ENCODE measurements at regions not wholly inside any gene's neighbourhood (a gene's known extent, or its start where the extent isn't known, plus 50 kb on each side); places are given as distances from the start of the nearest gene placed in this dataset.
"Not testable (repeated sequence)": the region's sequence is repeated elsewhere in the genome, so short reads cannot be mapped to it uniquely, and the experiment has no call there.

DNA sequence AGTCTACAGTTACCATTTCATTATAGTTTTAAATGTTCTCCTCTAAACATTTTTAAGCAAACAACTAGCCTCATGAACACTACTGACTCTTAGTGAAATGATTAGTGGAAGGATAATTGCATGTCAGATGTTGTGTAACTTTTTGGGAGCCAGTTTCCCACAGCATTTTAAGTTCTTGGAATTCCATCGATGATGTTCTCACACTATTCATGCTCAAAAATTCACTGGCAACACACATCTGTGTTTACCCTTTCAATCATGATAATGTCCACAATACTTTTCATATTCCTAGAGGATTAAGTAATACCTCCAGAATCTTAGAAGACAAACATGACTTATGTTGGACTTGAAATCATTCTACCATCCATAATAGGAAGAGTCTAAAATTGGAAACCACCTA lies 678.1 kb upstream of the ID4 start:
- DNase-seq: no peak

DNA sequence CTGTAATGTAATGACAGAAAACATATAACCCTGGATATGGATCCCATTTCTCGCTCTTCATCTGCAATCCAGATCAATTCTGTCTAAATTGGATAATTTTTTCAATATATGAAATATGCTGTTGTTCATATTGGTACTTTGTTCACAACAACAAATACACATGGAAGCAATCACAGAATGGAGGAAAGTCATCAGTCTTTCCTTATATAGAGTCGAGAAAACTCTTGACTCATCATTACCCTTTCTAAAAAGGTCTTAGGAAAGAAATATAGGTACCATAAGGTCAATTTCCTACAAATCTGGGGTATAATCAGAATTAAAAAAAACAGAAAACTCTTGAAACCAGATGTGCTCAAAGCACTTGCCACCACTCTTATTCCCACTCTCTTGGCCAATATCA lies 677.6 kb upstream of the ID4 start:
- no peak for DNase-seq

DNA sequence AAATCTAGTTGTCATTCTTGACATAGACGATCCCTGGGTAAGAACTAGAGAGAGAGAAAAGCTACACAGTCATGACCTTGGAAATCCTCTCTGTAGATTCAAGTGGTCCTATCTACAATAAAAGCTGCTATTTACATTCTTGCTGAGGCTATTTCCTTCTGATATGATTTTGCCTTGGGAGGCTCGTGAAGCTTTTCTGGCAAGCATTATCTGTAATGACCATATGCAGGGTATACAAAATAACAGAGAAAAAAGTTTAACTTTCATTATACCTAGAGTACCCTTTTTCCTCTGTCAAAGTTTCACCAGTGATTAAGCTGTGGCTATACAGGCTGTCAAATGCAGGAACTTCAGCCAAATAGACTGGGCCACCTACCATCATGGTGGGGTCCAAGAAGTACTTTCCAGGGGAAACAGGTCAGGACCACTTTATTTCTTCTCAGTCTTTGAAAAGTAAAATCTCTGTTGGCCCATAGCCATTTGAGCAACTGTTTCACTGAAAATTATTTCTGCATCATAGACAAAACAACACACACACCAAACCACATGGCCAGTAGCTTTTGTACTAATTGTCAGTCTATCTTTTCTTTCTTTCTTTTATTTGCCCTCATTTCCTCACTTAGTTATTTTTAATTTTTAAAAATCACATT lies 677.0 kb upstream of the ID4 start:
- DNase-seq: no peak

DNA sequence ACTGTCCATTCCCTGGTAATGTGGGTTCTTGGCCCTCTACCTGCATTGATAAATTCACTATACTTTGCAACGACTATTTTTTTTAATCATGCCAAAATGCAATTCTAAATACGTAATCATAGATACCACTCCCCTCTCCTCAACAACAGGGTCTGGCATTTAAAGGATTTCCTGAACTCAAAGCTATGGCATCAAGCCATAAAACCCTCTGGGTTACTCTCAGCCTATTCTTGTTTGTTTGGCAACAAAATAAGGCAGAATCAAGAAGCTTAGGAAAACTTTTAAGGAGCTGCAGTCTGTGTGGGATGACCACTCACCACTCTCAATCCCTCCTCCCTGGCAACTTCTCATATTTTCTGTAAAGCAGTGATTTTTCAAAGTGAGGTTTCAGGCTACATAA lies 669.9 kb upstream of the ID4 start:
- DNase-seq: no peak

DNA sequence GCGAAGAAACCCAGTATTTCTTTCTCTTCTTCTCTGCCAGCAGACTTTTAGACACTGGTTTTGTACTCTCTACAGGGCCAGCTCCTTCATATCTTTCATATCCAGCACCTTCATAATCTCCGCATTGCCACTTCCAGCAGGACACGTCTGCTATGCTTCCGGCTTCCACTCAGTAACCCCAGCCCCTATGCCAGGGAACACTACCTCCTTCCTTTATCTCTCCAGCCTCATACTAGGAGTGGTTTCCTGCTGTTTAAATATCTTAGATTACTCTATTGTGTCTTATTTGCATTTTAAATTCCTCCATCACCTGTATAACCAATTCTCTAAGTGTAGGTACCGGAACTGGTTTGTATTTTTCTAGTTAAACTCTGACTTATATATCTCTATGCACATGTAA lies 667.8 kb upstream of the ID4 start:
- no peak for DNase-seq

DNA sequence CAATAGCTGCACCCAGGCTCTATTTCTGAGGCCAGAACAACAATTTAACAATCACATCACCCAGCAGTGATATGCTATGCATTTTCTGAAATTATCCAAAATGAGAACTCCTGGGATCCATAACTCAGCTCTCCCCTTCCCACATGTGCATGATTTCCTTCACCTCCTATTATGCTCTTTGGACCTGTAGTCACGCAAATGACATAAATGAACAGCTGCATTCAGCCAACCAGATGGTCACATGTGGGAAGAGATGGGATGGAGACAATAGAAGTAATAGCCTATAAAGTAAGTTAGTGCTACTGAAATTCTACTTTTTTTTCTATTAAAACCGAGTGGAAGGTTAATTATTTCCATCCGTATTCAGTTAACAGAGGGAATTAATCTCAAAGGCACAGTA lies 662.1 kb upstream of the ID4 start:
- no peak for DNase-seq

DNA sequence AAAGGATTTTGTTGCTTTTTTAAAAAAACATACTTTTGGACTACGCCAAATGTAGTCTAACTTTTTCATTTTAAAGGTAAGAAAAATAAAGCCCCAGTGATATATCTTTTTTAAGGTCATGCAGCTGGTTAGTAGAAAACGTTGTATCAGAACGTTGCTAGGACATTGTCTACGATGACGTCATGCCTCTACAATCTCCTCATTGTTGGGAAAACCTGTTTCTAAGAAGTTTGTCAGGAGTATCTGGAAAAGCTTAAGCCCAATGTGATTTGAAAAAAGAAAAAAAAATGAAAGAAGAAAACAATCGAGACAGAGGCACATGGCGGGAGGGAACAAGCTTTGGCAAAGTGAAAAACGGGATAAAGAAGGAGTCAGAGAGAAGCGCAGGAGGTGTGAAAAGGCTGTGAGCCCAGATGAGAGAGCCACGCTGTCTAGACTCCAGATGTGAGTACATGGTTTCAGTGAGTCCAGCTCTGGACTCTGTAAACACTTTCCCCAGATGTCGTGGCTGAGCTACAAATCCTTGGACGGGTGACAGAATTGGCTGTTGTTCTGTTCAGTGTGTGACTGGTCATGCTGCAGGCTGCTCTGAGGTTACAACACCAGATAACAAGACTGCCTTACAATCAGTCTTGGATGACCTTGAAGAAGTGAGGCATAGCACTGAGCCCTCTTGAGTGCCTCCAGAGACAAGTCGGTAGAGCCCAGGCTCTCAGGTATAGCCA lies 656.7 kb upstream of the ID4 start:
- no peak for DNase-seq

DNA sequence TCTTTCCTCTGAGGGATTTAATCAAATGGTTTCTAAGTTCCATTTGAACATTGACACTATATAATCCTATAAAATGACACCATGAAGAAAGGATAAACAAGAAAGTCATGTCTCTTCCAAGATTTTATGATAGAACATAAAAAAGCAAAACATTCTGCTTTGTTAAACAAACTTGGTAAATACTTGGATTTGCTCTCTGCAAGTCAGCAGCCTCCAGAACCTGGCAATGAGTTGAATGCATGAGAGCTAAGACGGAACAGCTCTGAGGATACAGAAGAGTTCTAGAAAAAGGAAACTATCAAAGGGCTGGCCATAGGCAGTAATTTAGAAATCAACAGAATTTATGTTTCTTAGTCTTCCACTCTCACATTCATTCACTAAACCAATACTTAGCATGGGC lies 656.0 kb upstream of the ID4 start:
- no peak for DNase-seq

DNA sequence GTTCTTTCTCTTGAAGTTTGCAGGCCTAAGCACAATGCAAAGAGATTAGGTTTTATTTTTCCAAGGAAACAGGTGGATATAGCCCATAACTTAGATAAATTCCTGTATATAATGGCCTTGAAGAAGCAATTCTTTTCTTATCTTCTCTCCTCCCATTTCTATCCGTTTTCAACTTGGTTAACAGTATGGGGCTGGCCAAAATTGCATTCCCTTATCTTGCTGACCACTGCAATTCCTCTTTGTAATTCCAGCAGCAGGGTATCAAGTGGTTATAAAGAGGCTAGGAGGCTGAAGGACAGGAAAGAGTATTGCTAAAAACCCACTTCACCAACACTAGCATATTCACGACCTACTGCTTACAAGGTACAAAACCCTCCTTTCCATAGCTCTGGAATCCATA lies 643.5 kb upstream of the ID4 start:
- DNase-seq: no peak

DNA sequence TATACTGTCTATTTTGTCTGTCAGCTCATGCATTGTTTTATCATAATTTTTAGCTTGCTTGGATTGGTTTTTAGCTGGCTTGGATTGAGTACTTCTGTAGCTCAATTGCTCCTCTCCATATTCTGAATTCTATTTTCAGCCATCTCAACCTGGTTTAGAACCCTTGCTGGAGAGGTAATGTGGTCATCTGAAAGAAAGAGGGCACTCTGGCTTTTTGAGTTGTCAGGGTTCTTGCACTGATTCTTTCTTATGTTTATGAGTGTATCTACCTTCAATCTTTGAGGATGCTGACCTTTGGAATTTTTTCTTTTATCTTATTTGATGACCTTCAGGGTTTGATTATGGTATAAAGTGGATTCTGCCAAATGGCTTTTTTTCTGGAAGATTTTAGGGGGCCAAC lies 632.7 kb upstream of the ID4 start:
- DNase-seq: no peak

DNA sequence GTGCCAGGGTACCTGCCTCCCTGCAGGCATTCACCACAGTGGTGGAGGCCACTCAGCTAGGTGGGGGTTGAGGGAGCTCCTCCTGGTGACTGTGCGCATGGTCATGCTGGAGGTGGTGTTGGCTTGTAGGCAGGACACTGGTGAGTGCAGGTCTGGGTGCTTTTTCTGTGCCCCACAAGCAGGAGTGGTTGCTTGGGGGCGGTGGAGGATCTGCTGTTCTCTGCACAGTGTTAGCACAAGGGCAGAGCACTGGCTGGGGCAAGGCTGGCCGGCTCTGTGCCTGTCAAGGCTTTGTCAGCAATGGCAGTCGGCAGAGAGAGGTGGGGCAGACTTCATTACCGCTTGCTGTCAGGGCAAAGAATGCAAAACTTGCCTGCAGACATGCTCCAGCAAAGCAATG lies 632.1 kb upstream of the ID4 start:
- DNase-seq: no peak

DNA sequence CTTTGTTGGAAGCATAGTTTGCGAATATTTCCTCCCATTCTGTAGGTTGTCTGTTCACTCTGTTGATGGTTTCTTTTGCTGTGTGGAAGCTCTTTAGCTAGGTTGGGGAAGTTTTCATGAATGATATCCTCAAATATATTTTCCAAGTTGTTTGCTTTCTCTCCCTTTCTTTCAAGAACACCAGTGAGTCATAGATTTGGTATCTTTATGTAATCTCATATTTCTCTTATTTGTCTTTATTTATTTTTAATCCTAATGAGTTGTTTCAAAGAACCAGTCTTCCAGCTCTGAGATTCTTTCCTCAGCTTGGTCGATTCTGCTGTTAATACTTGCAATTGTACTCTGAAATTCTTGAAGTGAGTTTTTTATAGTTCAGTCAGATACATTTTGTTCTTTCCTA lies 628.0 kb upstream of the ID4 start:
- DNase-seq: no peak

DNA sequence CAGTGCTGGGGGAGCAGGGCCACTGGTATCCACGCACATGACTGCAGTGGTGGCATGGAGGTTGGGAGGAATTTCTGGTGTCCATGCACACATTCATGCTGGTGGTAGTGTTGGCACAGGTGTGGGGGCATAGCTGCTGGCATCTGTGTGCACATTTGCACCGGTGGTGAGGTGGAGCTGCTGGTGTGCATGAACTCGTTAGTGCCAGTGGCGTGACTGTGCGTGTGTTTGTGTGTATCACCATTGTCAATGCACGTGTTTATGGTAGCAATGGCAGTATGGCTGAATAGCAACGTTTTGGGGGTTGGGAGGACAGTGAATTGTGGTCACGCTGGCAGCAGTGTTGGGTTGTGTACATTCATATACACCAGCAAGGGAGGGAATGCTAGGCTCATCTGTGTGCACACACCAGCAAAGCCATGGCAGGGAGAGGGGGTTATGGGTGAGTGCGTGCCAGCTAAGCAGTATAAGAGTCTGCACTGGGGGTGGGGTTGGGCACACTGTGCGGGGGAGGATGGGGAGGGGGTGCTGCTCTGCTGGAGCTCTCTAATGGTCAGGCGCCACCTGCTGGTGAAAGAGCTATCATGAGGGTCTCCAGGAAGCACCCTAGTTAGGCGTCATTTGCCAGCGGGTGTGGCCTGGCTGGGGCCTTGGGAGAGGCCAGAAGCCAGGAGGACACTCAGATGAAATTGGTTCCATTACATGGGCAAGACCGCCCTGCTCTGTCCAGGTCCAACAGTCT lies 626.1 kb upstream of the ID4 start:
- no peak for DNase-seq

DNA sequence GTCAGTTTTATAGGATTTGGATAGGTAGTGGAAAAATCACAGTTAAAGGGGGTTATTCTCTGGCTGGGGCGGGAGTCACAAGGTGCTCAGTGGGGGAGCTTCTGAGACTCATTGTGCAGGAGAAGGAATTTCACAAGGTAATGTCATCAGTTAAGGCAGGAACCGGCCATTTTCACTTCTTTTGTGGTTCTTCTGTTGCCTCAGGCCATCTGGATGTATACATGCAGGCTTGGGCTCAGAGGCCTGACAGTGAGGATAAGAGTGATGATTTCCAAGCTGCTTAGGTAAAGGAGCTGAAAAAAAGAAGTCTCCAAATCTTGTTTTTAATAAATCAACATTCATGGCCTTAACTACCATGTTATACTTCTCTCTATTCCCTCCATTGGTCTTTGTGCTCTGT lies 622.9 kb upstream of the ID4 start:
- no peak for DNase-seq

DNA sequence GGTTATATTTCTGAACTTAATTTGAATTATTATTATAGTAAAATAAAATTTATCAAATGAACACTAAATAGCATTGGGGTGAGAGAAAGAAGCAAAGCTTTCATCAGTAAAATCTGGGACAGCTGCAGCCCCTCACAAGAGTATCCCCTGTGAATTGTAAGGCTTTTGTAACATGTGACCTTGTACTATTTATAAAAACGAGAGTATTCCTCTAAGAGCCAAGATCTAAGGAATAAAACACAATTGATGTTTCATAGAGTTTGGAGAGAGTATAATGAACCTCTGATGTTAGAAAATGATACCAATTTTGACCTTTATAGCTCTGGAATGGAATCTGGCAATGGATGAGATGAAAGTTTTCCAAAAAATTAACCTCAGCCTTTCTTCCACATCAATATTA lies 617.2 kb upstream of the ID4 start:
- no peak for DNase-seq

DNA sequence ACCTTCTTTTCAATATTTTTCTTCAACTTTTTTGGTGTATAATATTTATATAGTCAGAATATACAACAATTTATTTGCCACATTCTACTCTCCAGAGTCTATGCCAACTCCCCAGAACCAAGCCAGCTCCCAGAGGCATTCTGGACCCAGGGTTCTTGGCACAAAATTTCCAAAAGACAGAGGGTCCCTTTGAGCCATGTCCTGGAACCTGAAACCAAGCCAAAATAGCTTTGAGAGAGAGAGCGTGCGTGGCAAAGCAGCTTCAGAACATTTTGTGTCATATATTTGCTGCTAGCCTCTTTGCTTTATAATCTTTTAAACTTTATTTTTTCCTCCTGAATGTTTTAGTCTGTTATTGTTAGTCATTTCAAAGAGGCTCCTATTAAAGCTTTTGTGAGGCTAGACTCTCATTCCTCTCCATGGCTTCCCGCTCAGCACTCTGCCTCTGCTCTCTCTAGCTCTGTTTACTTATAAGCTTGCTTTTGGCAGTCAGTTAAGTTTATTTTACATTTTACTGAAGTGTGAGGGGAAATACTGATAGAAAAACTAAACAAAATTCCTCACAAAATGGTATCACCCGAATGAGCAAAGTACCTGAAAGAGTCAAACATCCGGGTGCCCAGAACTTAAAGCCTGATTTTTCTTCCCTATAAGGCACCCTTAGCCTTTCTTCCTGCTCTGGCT lies 605.1 kb upstream of the ID4 start:
- DNase-seq: no peak

DNA sequence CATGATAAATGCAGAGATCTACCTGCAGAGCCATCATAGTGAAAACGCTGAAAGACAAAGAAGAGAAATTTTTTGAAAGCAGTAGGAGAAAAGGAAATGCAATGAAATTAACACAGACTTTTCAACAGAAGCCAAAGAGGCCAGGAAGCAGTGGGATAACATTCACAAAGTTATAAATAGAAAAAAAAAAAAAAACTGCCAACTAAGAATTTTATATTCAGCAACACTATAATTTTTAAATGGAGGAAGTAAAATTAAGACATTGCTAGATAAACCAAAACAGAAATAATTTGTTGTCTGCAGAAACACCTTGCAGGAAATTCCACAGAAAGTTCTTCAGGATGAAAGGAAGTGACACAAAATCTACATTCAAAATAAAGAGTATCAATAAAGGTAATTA lies 591.5 kb upstream of the ID4 start:
- DNase-seq: no peak

DNA sequence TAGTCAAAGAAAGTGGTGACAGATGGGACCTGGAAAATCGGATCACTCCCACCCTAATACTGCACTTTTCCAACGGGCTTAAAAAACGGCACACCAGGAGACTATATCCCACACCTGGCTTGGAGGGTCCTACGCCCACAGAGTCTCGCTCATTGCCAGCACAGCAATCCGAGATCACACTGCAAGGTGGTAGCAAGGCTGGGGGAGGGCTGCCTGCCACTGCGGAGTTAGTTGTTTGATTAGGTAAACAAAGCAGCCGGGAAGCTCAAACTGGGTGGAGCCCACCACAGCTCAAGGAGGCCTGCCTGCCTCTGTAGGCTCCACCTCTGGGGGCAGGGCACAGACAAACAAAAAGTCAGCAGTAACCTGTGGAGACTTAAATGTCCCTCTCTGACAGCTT lies 590.0 kb upstream of the ID4 start:
- not testable (repeated sequence) for DNase-seq

DNA sequence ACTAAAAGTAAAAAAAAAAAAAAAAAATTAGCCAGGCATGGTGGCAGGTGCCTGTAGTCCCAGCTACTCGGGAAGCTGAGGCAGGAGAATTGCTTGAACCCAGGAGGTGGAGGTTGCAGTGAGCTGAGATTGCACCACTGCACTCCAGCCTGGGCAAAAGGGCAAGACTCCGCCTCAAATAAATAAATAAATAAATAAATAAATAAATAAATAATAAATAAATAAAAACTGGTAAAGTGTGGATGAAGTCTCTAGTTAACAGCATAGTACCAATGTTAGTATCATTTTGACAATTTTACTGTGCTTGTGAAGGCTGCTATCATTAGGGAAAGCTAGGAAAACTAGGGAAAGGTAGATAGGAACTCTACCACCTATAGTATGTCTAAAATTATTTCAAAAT lies 581.0 kb upstream of the ID4 start:
- DNase-seq: not testable (repeated sequence)

DNA sequence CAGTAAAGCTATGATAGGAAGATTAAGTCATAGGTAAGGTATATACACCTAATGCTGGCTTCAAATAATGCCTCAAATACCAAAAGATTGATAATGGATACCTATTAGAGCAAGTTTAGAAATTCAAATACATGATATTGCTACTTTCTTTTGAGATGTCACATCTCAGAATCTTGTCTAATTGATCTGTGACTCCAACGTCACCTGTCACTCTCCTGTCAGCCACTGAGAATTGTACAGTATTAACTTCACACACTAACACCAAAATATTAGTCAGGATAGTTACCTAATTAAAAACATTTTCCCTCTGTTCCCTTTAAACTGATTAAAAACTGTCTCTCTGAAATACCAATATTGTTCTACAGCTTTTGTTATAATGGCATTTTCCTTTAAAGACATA lies 575.5 kb upstream of the ID4 start:
- no peak for DNase-seq

DNA sequence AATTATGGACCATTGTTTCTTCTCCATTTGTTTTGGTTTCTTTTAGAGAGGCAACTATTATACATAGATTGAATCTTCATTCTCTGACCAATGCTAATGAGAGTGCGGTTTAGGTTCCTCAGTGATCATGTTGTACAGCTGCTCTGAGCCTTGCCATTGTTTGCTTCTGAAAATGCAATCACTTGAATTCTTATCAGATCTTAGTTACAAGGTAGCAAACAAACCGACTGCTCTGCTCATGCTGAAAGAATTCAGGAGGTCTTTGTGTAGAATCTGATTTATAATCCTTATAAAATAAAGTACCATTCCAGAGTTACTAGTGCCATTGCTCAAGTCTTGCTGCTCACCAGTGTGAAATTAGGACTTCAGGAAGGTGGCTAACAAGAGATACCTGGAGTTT lies 569.1 kb upstream of the ID4 start:
- no peak for DNase-seq

DNA sequence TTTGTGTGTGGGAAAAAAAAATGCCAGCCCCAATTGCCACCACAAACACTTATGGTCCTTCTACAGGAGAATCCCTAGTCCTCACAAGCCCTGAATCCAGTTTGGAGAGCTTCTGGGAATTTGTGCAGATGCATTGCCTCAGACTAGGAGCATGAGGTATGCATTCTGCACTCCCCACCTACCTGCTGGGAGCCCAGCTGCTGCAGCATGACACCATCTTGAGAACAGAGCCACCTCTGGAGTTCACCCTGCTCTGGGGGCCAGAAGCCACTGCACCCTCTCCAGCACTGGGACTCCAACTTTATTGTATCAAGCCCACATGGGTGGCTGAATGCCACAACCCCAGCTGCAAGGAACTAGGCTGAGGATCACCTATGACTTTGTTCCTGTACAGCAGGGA lies 568.5 kb upstream of the ID4 start:
- DNase-seq: no peak

DNA sequence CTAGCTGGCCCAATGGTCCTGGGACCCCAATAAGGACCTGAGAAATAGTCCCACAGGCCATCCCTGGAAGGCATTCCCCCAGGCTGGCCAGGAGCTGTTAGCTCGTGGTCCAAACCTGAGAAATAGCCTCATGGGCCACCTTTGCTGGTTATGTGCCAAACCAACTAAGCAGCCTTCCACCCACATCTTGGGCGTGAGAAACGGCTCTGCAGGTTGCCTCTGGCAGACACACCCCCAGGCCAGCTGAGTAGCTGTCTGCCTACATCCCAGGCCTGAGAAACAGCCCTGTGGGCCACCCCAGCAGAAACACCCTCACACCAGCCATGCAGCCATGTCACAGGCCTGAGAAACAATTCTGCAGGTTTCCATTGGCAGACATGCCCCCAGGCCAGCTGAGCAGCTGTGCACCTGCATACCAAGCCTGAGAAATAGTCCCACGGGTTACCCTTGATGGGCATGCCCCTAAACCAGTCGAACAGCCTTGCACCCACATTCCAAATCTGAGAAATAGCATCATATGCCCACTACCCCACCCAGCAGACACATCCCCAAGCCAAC lies 567.8 kb upstream of the ID4 start:
- no peak for DNase-seq
